GM18858 (cell line): ENCODE measurements at regions not wholly inside any gene's neighbourhood (a gene's known extent, or its start where the extent isn't known, plus 50 kb on each side); places are given as distances from the start of the nearest gene placed in this dataset.
"Not testable (repeated sequence)": the region's sequence is repeated elsewhere in the genome, so short reads cannot be mapped to it uniquely, and the experiment has no call there.

Experiments
- ATAC-seq: cut with Tn5 transposase; IDR thresholded peaks from one replicate; pipeline ENCODE4 v1.9.1; 2021; ENCODE audit not compliant: unreplicated experiment

DNA sequence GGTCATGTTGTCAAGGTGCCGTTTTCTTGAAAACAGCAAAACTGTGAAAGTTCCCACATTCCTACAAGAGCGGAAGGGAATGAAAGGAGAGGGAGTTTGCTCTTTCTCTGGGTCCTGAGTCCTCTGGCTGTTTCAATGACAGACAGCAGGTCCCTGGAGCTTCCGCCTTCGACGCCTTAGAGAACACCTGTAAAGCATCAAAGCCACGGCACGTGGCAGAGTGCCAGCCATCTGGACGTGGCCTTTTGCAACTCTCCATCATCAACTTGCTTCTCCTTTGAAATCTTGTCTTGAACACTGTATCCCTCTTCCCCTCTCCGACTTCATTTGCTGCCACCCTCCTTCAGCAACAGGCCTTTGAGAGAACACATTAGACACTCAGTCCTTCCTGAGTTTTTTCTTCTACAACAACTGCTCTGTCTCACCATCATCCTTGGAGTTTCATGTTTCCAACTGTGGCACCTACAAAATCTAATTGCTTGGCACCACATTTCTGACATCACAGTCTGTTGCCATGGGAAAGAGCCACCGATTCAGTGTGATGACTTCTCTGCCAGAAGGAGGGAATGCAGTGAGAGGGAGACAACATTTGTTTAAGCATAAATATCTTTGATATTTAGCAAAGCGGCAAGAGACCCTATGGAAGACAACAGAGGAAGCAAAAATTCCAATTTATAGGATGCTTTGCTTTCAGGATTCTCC, 204.9 kb upstream of the PTER start:
- no peak for ATAC-seq

DNA sequence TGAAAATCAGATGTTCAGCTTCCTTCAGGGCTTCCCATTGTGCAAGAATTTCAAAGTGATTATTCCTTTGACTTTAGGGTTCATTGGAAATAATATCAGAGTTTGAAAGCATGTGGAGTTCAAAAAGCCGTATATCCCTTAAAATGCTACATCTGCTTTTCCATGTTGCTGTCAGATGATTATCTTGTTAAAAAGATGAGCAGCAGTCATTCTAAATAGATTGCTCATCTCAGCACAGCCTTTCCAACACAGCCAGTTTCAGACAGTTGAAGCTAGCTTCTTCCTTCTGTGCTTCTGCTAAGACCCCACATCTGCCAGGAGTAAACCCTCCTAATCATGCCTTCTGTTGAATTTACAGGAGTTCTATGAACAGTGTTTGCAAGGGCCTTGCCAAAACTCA, 204.4 kb upstream of the PTER start:
- no peak for ATAC-seq

DNA sequence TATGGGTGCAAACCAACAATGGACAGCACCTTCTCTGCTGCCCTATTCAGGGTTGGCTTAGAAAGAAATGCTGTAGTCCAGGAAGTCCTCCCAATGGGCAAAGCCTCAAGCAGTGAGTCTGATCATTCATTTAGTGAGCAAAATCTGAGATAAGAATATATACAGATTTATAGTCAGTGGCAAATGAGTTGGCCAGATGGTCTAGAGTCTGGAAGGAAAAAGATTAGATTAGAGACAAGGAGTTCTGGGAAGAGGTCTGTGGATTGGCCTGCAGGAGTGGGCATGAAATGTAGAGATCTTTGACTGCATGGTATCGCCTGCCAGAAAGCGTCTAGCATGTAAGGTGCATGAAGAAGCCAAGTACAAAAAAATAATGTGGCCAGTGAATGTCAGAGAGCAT, 201.9 kb upstream of the PTER start:
- ATAC-seq: no peak

DNA sequence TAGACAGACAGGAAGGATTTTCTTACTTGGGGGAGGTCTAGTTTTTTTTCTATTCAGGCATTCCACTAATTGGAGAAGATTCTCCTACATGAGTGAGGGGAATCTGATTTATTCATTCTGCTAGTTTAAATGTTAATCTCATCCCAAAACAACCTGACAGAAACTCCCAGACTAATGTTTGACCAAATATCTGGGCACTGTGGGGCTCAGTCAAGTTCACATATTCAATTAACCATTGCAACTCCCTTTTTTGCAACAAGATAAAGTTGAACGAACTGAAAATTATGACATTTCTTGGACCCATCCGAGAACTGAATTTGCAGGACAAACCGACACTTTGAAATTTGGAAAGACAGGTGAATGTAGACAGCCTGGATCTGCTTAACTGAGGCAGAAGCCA, 194.4 kb upstream of the PTER start:
- no peak for ATAC-seq

DNA sequence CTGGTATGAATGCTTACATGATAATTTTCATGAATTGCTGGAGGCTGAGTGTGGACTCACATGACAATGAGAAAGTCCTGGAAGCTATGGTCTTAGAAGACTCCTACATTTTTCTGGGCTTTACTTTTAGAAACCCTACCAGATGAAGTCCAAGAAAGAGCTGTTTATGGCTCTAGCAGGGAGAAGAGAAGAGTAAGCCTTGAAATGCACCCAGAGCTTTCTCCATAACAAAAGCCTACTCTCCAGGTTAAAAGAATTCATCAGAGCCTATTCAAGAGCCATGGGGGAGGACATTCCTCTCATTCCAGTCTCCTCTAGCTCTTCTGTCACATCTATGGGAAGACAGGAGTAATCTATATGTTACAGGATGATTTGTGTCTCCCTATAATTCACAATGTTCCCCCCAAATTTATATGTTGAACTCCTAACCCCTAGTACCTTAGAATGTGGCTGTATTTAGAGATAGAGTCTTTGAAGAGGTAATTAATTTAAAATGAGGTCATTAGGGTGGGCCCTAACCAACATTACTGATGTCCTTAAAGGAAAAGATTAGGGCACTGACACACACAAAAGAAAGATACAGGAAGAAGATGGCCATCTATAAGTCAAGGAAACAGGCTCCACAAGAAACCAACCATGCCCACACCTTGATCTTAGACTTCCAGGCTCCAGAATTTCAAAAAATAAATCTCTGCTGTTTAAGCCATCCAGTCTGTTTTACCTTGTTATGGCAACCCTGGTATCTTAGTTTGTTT, 193.8 kb upstream of the PTER start:
- no peak for ATAC-seq

DNA sequence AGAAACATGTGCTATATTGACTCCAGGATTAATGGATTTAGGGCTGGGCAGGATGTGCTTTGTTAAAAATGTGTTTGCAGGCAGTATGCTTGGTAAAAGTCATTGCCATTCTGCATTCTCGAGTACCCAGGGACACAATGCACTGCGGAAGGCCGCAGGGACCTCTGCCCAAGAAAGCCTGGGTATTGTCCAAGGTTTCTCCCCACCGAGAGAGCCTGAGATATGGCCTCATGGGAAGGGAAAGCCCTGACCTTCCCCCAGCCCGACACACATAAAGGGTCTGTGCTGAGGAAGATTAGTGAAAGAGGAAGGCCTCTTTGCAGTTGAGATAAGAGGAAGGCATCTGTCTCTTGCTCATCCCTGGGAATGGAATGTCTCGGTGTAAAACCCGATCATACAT, 186.7 kb upstream of the PTER start:
- not testable (repeated sequence) for ATAC-seq

DNA sequence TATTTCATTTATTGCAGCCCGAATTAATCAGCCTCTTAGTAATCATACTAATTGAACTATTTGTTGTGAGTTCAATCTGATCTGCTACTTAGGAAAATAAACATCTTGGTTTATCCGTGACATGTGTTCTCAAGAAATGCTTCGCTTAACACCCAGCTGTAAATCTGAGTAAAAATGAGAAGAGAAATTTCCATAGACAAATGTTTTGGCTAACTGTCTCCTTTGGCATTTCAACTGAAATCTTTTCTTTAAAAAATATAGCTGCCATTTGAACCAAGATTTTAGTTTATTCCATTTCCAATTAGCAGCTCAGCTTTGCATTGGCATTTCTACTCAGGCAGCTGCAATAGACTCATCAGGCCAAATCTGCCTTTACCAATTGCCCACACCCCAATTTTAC, 180.5 kb upstream of the PTER start:
- no peak for ATAC-seq

DNA sequence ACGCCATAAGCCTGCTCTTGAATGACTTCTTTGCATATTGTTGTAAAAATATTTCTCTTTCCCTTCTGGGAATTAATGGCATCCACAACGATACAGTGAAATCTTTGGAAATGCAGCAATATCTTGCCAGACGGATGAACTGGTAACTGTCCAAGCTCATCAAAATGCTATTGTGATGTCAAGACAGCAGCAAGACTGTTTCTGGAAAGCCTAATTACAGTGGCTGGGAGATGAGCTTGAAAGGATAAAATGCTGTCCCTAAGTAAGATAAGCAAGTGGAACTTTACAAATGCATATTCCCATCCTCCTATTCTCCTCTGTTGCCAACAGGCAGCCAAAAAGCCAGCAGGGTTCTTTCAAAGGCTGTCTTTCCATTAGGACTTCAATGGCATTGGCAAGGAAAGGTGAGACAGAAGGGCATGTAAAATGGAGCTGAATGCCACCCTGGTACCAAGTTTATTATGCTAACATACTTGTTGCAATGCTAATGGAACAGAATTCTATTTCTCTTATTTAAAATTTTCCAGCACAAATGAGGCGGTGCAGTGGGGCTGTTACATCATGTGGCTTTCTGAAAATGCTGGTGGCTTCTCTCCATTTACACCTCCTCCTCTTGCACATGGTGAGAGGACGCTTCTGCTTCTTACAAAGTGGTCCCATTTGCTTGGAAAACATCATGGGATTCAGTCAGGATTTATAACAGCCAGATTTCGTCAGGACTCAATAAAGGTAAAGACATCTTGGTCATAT, 178.3 kb upstream of the PTER start:
- no peak for ATAC-seq

DNA sequence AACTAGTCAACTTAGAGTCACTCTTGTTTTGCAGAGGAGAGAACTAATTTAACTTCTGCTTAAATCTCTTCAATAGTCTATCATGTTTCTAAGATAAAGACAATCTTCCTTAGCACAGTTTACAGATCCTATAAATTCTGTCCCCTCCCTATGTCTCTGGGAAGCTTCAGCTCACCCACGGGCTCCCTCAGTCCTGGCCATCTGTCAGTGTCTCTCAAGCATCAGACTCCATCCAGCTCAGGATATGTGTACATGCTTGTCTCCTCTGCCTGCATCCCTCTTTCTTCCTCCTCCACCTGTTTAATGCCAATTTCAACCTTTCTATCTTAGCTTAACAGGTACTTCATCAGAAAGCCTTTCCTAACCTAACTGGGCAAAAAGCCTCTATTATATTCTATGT, 177.1 kb upstream of the PTER start:
- no peak for ATAC-seq

DNA sequence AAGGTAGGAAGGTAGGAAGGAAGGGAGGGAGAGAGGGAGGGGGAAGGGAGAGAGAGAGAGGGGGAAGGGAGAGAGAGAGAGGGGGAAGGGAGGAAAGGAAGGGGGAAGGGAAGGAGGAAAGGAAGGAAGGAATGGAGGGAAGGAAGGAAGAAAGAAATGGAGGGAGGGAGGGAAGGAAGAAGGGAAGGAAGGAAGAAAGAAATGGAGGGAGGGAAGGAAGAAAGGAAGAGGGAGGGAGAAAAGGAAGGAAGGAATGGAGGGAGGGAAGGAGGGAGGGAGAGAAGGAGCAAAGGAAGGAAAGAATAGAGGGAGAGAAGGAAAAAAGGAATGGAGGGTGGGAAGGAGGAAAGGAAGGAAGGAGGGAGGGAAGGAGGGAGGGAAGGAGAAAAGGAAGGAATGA, 176.4 kb upstream of the PTER start:
- no peak for ATAC-seq

DNA sequence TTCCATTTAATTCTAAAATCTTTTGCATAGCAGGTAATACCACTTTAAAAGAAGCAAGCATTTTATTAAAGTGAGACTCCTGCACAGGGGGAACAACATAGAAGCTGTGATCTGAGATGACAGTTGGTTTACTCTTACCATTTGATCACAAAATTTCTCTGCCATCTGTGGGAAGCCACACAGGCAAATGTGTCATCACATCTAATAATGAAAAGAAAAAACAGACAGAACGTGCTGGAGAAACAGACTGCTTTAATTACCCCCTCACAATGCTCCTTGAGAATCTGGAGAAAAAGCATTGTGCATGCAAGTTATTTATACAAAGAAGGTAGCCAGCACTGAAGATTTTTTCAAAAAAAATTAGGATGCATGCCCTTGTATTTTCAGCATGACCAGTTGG, 165.2 kb upstream of the PTER start:
- ATAC-seq: no peak

DNA sequence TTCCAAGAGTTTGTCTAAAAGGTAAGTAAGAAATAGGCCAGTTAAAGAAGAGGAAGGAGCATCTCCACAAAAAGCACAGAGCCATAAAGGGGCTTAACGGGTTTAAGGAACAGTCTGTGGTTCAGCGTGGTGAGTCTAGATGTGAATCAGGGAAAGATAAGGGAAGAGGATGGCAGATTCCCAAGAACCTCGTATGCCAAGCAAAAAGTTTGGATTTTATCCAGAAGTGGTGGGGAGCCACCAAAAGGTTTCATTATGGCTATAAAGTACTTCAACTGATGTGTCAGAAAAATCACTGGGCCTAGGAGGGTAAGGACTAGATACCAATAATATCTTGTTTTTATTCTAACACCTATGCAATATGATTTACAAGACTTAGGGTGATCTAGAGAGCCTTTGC, 161.9 kb upstream of the PTER start:
- ATAC-seq: no peak

DNA sequence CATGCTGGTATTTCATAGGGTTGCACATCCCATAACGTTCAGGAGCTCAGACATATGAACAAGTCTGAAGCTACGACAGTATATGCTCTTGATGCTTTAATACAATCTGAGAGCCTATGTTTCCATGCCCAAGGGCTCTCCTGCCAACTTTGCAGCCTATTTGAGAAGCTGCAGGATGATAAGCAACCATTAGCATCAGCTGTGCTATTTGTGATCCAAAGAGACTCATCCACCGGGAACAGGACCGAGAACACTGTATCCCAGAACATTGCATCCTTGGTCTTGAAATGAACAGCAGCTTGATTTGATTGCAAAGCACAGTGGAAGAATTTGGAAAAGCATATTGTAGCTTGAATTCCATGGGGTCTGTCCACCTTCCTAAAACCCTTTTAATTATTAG, 156.2 kb upstream of the PTER start:
- no peak for ATAC-seq

DNA sequence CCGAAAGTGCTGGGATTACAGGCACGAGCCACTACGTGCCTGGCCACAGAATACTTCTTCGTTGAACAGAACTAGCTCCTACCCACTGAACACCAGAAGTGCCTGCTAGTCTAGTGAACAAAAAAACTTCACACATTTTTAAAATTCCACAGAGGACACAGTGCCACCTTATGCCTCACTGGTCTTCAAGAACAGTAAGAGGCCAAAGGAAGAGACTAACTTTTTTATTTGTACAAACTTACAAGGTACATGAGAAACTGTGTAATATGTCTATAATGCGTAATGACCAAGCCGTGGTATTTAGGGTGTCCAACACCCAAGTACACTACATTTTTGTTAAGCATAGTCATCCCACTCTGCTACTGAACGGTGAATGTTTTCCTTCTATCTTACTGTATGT, 144.4 kb upstream of the PTER start:
- ATAC-seq: no peak

DNA sequence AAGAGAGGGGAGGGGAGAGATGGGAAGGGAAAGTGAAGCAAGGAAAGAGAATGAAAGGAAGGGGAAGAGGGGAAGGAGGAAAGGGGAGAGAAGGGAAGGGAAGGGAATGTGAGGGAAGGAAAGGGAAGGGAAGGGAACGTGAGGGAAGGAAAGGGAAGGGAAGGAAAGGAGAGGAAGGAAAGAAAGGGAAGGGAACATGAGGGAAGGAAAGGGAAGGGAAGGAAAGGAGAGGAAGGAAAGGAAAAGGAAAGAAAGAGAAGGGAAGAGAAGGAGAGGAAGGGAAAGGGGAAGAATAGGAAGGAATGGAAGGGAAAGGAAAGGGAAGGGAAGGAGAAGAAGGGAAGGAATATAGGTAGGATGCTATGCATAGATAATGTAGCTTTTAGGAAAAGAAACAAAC, 139.7 kb upstream of the PTER start:
- ATAC-seq: no peak

DNA sequence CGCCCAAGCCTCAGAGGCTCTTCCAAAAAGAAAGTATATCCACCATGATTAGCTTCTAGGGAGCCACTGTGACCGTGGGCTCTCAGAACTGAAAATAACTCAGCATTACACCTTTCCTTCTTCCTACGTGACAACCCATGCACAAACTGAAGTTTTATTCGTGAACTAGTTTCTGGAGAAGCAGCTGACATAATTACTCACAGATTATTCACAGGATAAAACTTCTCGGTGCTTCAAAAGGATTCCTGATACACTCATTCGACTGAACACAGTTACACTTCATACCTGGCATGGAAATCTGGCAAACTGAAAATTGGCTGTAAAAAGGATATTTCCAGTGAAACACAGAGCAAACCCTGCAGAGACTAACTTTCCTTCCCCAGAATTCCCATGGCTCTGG, 139.2 kb upstream of the PTER start:
- ATAC-seq: no peak

DNA sequence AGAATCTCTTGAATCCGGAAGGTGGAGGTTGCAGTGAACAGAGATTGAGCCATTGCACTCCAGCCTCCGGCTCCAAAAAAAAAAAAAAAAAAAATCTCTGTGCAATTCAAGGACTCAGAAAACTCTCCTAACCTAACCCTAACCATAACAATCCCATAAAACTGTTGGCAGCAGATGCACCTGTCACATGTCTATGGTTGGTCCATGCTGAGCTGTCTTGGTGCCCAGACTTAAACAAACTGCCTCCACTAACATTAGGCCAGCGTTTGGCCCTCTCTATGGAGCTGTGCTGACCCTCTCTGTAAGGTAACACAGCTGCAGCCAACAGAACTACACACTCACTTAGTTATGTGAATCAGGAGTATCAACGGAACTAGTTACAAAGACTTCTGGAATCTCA, 132.5 kb upstream of the PTER start:
- no peak for ATAC-seq

DNA sequence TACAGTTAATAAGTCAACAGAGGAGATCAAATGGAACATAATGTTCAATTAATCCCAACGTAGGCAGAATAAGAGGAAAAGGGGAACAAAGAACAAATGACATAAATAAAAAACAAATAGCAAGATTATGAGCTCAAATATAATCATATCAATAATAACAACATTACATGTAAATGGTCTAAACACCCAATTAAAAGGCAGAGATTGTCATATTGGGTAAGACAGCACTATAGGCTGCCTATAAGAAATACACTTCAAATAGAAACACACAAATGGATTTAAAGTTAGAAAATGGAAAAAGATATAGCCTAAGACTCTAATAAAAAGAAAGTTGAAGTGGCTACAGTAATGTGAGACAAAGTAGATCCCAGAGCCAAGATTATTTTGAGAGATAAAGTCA, 126.4 kb upstream of the PTER start:
- no peak for ATAC-seq

DNA sequence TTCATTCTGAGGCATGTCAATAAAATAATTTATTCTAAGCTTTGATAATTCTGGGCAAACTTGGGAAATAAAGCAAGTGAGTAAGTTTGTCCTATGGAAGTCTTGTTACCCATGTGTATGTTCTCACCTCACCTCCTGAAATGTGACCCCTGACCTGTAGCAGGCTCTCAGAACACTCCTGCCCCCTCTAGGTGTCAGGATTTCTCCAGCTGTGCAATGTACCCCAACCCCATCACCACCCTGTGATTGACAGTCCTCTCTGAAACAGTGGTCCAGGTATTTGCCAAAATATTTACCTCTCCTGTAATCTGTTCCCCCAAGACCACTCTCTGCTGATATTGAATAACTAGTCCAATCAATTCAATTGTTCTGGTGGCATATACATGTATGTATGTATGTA, 122.6 kb upstream of the PTER start:
- ATAC-seq: no peak

DNA sequence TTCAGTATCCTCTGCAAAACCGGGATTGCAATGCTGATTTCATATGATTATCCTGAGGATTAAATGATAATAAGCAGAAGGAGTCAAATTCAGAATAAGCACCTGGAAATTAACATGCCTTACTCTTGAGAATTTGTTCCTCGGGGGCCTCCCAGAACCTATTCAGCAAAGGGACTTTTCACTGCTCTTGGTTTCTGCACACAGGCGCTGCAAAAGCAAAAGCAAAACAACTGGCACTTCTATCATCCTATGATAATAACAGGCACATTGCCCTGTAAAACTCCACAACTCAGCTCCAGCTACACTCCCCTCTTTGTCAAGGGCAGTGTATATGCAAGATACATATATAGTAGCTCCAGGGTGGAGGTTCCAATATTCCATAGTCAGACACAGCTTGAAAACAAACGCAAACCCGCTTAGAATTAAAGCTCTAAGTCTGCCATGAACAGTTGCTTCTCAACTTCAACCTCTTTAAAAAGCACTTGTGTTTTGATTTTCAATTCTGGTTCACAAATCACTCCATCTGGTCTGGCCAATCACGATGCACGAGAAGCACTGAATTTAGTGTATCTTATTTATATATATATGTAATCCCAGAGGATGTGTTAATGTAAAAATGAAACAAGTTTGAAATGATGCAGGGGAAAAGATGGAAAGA, 119.9 kb upstream of the PTER start:
- ATAC-seq: no peak

DNA sequence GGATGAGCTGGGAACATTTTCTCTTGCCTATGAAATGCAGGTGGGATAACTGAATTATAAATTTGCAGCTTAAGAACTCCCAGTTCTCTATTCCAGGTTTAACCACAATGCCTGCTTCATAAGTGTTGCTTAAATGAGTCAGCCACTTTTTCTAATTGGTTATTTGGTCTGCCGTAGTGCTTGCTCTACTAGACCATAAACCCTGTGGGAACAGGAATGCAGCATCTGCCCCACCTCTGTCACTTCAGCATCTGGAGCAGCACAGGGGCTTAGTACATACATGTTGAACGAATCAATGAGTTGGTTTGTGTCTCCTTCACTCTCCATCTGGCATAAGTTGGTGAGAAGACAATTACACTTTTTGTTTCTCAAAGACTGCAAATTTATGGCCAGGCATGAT, 95.2 kb upstream of the PTER start:
- ATAC-seq: no peak

DNA sequence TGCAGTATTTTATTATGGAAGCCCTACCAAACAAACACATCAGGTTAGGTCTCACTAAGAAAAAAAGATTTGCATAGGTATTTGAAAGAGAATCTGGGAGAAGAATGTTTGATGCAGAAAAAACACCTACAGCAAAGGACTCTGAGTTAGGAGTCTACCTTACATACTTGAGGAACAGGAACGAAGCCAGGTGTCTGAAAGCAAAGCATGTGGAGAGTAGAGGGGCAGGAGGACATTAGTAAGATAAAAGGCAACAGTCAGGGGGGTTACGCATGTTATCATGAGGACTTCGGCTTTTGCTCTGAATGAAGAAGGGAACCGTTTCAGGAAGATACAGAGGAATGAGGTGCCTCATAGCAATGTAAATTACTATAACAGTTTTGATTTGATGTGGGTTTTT, 87.9 kb upstream of the PTER start:
- no peak for ATAC-seq
